H9 (cell line): ENCODE measurements at regions not wholly inside any gene's neighbourhood (a gene's known extent, or its start where the extent isn't known, plus 50 kb on each side); places are given as distances from the start of the nearest gene placed in this dataset.
A peak's percentile ranks its signal among the peaks of the same experiment; 100 is the strongest.

Source experiments
- DNase-seq: peaks from one replicate; pipeline ENCODE4 v3.0.0-alpha.2; 2017
- H2AFZ ChIP-seq: one replicate; pipeline ENCODE4 v1.6.1; 2013; ENCODE audit warnings: mild to moderate bottlenecking, low read length, control low read depth, moderate library complexity
- H2AK5ac ChIP-seq: 2 replicates; pipeline ENCODE4 v1.6.1; 2013; ENCODE audit warnings: low read length, control low read depth, mixed read lengths; ENCODE audit not compliant: insufficient read length
- H2BK120ac ChIP-seq: one replicate; pipeline ENCODE4 v1.6.1; 2013; ENCODE audit warnings: low read depth, mild to moderate bottlenecking, low read length, control low read depth, inconsistent platforms; ENCODE audit not compliant: poor library complexity, severe bottlenecking
- H2BK12ac ChIP-seq: 2 replicates; pipeline ENCODE4 v1.6.1; 2013; ENCODE audit warnings: low read length, control low read depth, mixed read lengths, low read depth; ENCODE audit not compliant: insufficient read length
- H2BK15ac ChIP-seq: 2 replicates; pipeline ENCODE4 v1.6.1; 2013; ENCODE audit warnings: low read depth, low read length, control low read depth
- H2BK20ac ChIP-seq: one replicate; pipeline ENCODE4 v1.6.1; 2013; ENCODE audit warnings: low read depth, mild to moderate bottlenecking, low read length, control low read depth, inconsistent platforms; ENCODE audit not compliant: poor library complexity, severe bottlenecking
- H2BK5ac ChIP-seq: 2 replicates; pipeline ENCODE4 v1.6.1; 2013; ENCODE audit warnings: low read length, control low read depth, mixed read lengths; ENCODE audit not compliant: insufficient read length
- H3K14ac ChIP-seq: 2 replicates; pipeline ENCODE4 v1.6.1; 2013; ENCODE audit warnings: low read length, control low read depth; ENCODE audit not compliant: insufficient read depth
- H3K18ac ChIP-seq: 2 replicates; pipeline ENCODE4 v1.6.1; 2013; ENCODE audit warnings: low read depth, mild to moderate bottlenecking, mixed read lengths, low read length, control low read depth; ENCODE audit not compliant: insufficient read length
- H3K23ac ChIP-seq: 2 replicates; pipeline ENCODE4 v1.6.1; 2013; ENCODE audit warnings: low read length, control low read depth, mixed read lengths, low read depth; ENCODE audit not compliant: insufficient read length
- H3K23me2 ChIP-seq: 2 replicates; pipeline ENCODE4 v1.6.1; 2013; ENCODE audit warnings: low read depth, mild to moderate bottlenecking, mixed read lengths, low read length, control low read depth; ENCODE audit not compliant: insufficient read length, poor library complexity, severe bottlenecking
- H3K27ac ChIP-seq: 2 replicates; pipeline ENCODE4 v1.5.1; 2013; ENCODE audit warnings: low read length, control low read depth, mixed read lengths, low read depth; ENCODE audit not compliant: insufficient read length
- H3K27me3 ChIP-seq: 2 replicates; pipeline ENCODE4 v1.6.1; 2013; ENCODE audit warnings: low read length, control low read depth, inconsistent platforms; ENCODE audit not compliant: insufficient read depth
- H3K4ac ChIP-seq: 2 replicates; pipeline ENCODE4 v1.6.1; 2013; ENCODE audit warnings: low read depth, mild to moderate bottlenecking, control low read depth, inconsistent platforms, low read length, moderate library complexity
- H3K4me1 ChIP-seq: 2 replicates; pipeline ENCODE4 v1.6.1; 2013; ENCODE audit warnings: low read length, control low read depth, inconsistent platforms; ENCODE audit not compliant: insufficient read depth
- H3K4me2 ChIP-seq: 2 replicates; pipeline ENCODE4 v1.6.1; 2013; ENCODE audit warnings: low read length, control low read depth, mixed read lengths; ENCODE audit not compliant: insufficient read length, insufficient read depth
- H3K56ac ChIP-seq: 2 replicates; pipeline ENCODE4 v1.6.1; 2013; ENCODE audit warnings: low read depth, mild to moderate bottlenecking, mixed read lengths, low read length, control low read depth; ENCODE audit not compliant: insufficient read length
- H3K79me1 ChIP-seq: 2 replicates; pipeline ENCODE4 v1.6.1; 2013; ENCODE audit warnings: low read depth, mild to moderate bottlenecking, moderate library complexity, low read length, control low read depth, inconsistent platforms; ENCODE audit not compliant: insufficient read depth, poor library complexity, severe bottlenecking
- H3K79me2 ChIP-seq: 2 replicates; pipeline ENCODE4 v1.6.1; 2013; ENCODE audit warnings: low read length, control low read depth, inconsistent platforms; ENCODE audit not compliant: insufficient read depth
- H3K9ac ChIP-seq: 2 replicates; pipeline ENCODE4 v1.6.1; 2013; ENCODE audit warnings: low read length, control low read depth, mixed read lengths; ENCODE audit not compliant: insufficient read length; ENCODE audit errors: extremely low read depth
- H3K9me3 ChIP-seq: one replicate; pipeline ENCODE4 v1.6.1; 2013; ENCODE audit warnings: low read depth, low read length, inconsistent platforms; ENCODE audit not compliant: control insufficient read depth
- H3T11ph ChIP-seq: one replicate; pipeline ENCODE4 v1.6.1; 2013; ENCODE audit warnings: mild to moderate bottlenecking, low read length, control low read depth, inconsistent platforms
- H4K20me1 ChIP-seq: one replicate; pipeline ENCODE4 v1.6.1; 2013; ENCODE audit not compliant: control insufficient read depth, insufficient read length, insufficient read depth
- H4K5ac ChIP-seq: 2 replicates; pipeline ENCODE4 v1.6.1; 2013; ENCODE audit warnings: low read depth, mild to moderate bottlenecking, mixed read lengths, low read length, control low read depth; ENCODE audit not compliant: insufficient read length
- H4K8ac ChIP-seq: replicated peaks from 2 replicates; pipeline ENCODE4 v1.6.1; 2013; ENCODE audit warnings: low read length, control low read depth, mixed read lengths, low read depth; ENCODE audit not compliant: insufficient read length
- H4K91ac ChIP-seq: 2 replicates; pipeline ENCODE4 v1.6.1; 2013; ENCODE audit warnings: low read depth, mild to moderate bottlenecking, moderate library complexity, mixed read lengths, low read length, control low read depth; ENCODE audit not compliant: insufficient read length
- H3K27ac Mint-ChIP-seq, 3 experiments: 2 replicates in 2 of 3; 3 replicates in 1 of 3; pipeline ENCODE4 v1.8.0; 2020 to 2021; ENCODE audit warnings: mixed read lengths in 3 of 3, mild to moderate bottlenecking in 1 of 3, moderate library complexity in 1 of 3
- H3K27me3 Mint-ChIP-seq: 2 replicates; pipeline ENCODE4 v1.8.0; 2021; ENCODE audit warnings: low read depth, mild to moderate bottlenecking, moderate library complexity, mixed read lengths
- H3K36me3 Mint-ChIP-seq, 3 experiments: 2 replicates in 2 of 3; 3 replicates in 1 of 3; pipeline ENCODE4 v1.8.0; 2020 to 2021; ENCODE audit warnings: low read depth in 3 of 3, mixed read lengths in 3 of 3; ENCODE audit not compliant: insufficient read depth in 1 of 3
- H3K4me1 Mint-ChIP-seq, 2 experiments: 2 replicates each; pipeline ENCODE4 v1.8.0; 2020; ENCODE audit warnings: mixed read lengths in 2 of 2
- H3K4me3 Mint-ChIP-seq, 2 experiments: 2 replicates in 1 of 2; 3 replicates in 1 of 2; pipeline ENCODE4 v1.8.0; 2020 to 2021; ENCODE audit warnings: mild to moderate bottlenecking in 2 of 2, mixed read lengths in 2 of 2, moderate library complexity in 1 of 2
- H3K9me3 Mint-ChIP-seq, 2 experiments: 2 replicates in 1 of 2; 3 replicates in 1 of 2; pipeline ENCODE4 v1.8.0; 2020; ENCODE audit warnings: mild to moderate bottlenecking in 2 of 2, mixed read lengths in 2 of 2, moderate library complexity in 1 of 2
- WGBS: extraction: QIAGEN DNeasy Blood & Tissue Kit; methylation state at CpG from one replicate; pipeline ENCODE4 v1.1.7; 2013; ENCODE audit warnings: missing lambda C conversion rate, low lambda C conversion rate, mixed read lengths; ENCODE audit not compliant: insufficient read length; ENCODE audit errors: extremely low coverage; 5-methylcytosine and 5-hydroxymethylcytosine counted together
- TF ChIP-seq, protein P1 (sequence below): fragments of 200-600 bp; sonication (generic); conservative IDR thresholded peaks from 3 replicates; pipeline ENCODE4 v1.8.0; 2021; ENCODE audit warnings: antibody characterized with exemption, mild to moderate bottlenecking

DNA sequence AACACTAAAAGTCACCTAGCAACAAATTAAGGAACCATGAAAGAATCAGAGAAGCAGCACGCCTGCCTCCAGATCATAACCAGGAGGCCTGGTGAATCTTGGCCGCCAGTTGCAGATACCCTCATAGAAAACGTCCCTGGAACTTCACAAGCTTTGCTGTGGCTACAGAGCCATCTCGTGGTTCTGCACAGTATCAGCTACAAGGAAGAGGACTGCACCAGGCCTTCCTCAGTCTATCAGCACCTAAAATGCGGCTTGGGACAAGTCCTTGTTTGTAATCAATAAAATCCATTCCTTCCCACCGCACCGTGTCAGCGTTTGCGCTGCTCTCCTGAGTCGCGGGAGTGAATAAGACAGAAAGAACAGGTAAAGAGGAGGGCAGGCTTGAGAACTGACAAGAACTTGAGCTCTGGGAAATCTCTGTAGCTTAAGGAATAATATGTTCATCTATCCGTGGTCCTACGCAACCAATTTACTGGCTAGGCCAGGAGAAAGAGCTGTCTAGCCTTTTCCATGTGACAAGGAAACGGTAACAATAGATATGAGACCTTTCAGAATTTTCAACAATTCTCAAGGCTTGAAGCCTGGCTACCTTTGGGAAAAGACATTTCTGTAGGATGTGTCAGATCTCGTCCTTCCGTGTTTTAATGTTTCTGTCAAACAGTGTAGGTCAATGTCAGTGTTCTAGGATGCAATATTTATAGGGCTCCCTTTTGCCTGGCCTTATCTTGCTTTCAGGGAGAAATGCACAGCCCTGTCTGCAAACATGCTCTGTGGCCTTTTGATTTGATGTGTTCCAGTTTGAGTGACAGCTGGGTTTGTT, 128.5 kb upstream of the RAB12 start:
- H3K4me1 ChIP-seq, result no peaks in the 10 kb centered on the region
- no peak overlapping the region for H3K4me2 ChIP-seq
- H3K23me2 ChIP-seq, result no peaks in the 10 kb centered on the region
- no peak overlapping the region for H3K14ac ChIP-seq
- no peak overlapping the region for H2BK120ac ChIP-seq
- no peaks in the 10 kb centered on the region for H3K27me3 ChIP-seq
- no peaks in the 10 kb centered on the region for H3K79me2 ChIP-seq
- no peaks in the 10 kb centered on the region; a peak in 2 of 5 replicates for H3K9me3 Mint-ChIP-seq
- H3K36me3 Mint-ChIP-seq, result no peaks in the 10 kb centered on the region
- no peak overlapping the region for H3K27ac ChIP-seq
- H3K56ac ChIP-seq, result no peak overlapping the region
- no peak overlapping the region for H2BK15ac ChIP-seq
- WGBS, result no CpG with 5 or more reads among the region's 16 CpGs
- H4K20me1 ChIP-seq, result no peaks in the 10 kb centered on the region
- no peak overlapping the region for H3K4me3 Mint-ChIP-seq
- H2BK5ac ChIP-seq, result no peak overlapping the region
- H3K18ac ChIP-seq, result no peak overlapping the region
- no peak overlapping the region for H3K9ac ChIP-seq
- H4K8ac ChIP-seq, result no peak overlapping the region
- H3K27me3 Mint-ChIP-seq, result peaks cover 1% of the 10 kb centered on the region
- H3K79me1 ChIP-seq, result no peaks in the 10 kb centered on the region
- no peak overlapping the region for H3K23ac ChIP-seq
- peak overlapping the region; percentile 19 for H2AFZ ChIP-seq
- no peak overlapping the region for H3K4ac ChIP-seq
- DNase-seq, result peak; percentile 61
- H3K4me1 Mint-ChIP-seq, result peaks cover 4 to 7% of the 10 kb centered on the region in 2 experiments
- no peak overlapping the region for H3T11ph ChIP-seq
- no peak overlapping the region for H2BK12ac ChIP-seq
- H2BK20ac ChIP-seq, result no peak overlapping the region
- no peak overlapping the region for H3K27ac Mint-ChIP-seq
- no peak overlapping the region for H4K91ac ChIP-seq
- no peak overlapping the region for H2AK5ac ChIP-seq
- TF ChIP-seq, protein P1, sequence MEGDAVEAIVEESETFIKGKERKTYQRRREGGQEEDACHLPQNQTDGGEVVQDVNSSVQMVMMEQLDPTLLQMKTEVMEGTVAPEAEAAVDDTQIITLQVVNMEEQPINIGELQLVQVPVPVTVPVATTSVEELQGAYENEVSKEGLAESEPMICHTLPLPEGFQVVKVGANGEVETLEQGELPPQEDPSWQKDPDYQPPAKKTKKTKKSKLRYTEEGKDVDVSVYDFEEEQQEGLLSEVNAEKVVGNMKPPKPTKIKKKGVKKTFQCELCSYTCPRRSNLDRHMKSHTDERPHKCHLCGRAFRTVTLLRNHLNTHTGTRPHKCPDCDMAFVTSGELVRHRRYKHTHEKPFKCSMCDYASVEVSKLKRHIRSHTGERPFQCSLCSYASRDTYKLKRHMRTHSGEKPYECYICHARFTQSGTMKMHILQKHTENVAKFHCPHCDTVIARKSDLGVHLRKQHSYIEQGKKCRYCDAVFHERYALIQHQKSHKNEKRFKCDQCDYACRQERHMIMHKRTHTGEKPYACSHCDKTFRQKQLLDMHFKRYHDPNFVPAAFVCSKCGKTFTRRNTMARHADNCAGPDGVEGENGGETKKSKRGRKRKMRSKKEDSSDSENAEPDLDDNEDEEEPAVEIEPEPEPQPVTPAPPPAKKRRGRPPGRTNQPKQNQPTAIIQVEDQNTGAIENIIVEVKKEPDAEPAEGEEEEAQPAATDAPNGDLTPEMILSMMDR, result peak; percentile 64
- H3K9me3 ChIP-seq, result no peaks in the 10 kb centered on the region
- no peak overlapping the region for H4K5ac ChIP-seq
